MG63 (cell line): ENCODE measurements at regions not wholly inside any gene's neighbourhood (a gene's known extent, or its start where the extent isn't known, plus 50 kb on each side); places are given as distances from the start of the nearest gene placed in this dataset.
A peak's percentile ranks its signal among the peaks of the same experiment; 100 is the strongest.

Experiments
- DNase-seq: peaks from one replicate; pipeline ENCODE4 v3.0.0-alpha.2; 2020
- H3K27me3 ChIP-seq: fragments of 250-450 bp; sonication (Bioruptor Pico); 2 replicates; pipeline ENCODE4 v1.5.1; 2020; ENCODE audit warnings: mild to moderate bottlenecking, moderate library complexity
- H3K36me3 ChIP-seq: fragments of 250-450 bp; sonication (Bioruptor Pico); 2 replicates; pipeline ENCODE4 v1.5.1; 2020; ENCODE audit warnings: mild to moderate bottlenecking, moderate library complexity
- H3K4me3 ChIP-seq: fragments of 250-450 bp; sonication (Bioruptor Pico); 2 replicates; pipeline ENCODE4 v1.5.1; 2020; ENCODE audit warnings: mild to moderate bottlenecking, moderate library complexity
- H3K9me3 ChIP-seq: fragments of 250-450 bp; sonication (Bioruptor Pico); 2 replicates; pipeline ENCODE4 v1.5.1; 2020; ENCODE audit warnings: mild to moderate bottlenecking, moderate library complexity

GRCh38 chr11:76721755-76722677 lies 51.5 kb upstream of the LRRC32 start:
- DNase-seq: peak; percentile 71
- no peaks in the 10 kb centered on the region for H3K9me3 ChIP-seq
- H3K36me3 ChIP-seq: no peaks in the 10 kb centered on the region
- H3K4me3 ChIP-seq: no peak overlapping the region
- H3K27me3 ChIP-seq: peaks cover 6% of the 10 kb centered on the region; the same call in 1 of the 2 replicates

- Histone ChIP-seq H3K4me3 (no peak overlapping the region), H3K27me3 (peaks cover 11% of the 10 kb centered on the region; the same call in 1 of the 2 replicates), H3K36me3 (no peaks in the 10 kb centered on the region), H3K9me3 (no peaks in the 10 kb centered on the region)
- DNase-seq: no peak
Measured at GRCh38 chr11:76723142-76723541, 52.6 kb upstream of the LRRC32 start.

DNA sequence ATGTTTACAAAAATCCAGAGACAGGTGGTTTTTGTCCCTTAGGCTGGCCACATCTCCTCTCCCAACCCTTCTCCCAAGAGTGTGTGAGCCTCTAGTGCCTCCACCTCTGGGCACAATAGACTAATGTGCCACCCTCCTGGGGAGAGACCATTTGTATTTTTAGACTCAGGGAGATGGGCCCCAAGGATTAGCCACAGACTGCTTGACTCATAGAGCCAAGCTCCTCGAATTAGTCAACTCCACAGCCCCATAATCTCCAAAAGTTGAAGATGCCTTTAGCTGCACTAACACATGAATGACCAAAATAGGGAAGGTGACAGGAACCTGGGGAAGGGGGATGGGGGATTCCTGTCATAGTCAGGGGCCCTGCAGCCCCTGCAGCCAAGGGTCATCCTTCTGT lies 53.0 kb upstream of the LRRC32 start:
- no peak for DNase-seq
- peaks cover 11% of the 10 kb centered on the region; the same call in 1 of the 2 replicates for H3K27me3 ChIP-seq

DNA sequence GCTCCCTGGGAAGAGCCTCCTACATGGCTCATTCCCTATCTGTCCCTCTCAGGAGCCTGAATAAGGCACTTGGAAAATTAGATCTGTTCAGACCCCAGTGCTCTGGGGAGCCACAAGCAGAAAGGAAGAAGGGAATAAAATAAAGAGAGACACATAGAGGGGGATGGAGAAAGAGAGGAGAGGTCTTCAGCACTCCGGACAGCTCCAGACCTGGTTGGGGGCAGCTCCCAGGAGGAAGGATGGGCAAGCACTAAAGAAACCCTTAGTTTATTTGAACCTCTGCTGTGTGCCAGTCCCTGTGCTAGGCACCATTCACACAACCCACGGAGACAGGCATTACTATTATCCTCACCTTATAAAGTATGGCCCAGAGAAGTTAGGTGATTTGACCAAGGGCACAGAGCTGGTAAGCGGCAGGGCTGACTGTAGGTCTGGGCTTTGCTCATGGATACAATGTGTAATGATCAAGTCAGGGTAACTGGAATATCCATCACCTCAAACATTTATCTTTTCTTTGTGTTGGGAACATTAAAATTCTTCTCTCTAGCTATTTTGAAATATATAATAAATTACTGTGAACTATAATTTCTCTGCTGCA lies 53.7 kb upstream of the LRRC32 start:
- Histone ChIP-seq H3K9me3 (no peaks in the 10 kb centered on the region), H3K27me3 (peaks cover 11% of the 10 kb centered on the region; the same call in 1 of the 2 replicates), H3K36me3 (no peaks in the 10 kb centered on the region), H3K4me3 (no peak overlapping the region)
- no peak for DNase-seq

More for the DNA sequence above, 53.0 kb upstream of the LRRC32 start:
- Histone ChIP-seq H3K4me3 (no peak overlapping the region), H3K36me3 (no peaks in the 10 kb centered on the region), H3K9me3 (no peaks in the 10 kb centered on the region)

DNA sequence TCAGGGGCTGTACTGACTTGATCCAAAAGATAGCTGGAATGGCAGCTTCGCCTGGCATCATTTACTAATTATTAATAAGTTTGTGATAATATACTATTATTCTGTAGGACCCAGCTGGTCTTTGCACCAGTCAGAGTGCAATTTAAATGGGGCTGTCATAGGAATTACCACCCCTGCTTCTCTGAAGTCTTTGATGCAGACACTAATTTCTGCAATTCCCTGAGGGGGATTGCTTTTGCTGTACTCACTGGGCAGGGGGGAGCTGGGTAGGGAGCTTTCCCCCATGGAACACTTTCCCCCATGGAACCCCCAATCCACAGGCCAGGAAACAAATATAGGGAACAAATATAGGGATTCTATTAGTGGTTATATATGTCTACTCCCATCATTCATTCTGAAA lies 54.9 kb upstream of the TSKU start:
- peaks cover 11% of the 10 kb centered on the region; the same call in 1 of the 2 replicates for H3K27me3 ChIP-seq
- DNase-seq: no peak
- H3K36me3 ChIP-seq: no peaks in the 10 kb centered on the region
- H3K9me3 ChIP-seq: no peaks in the 10 kb centered on the region
- no peak overlapping the region for H3K4me3 ChIP-seq

DNA sequence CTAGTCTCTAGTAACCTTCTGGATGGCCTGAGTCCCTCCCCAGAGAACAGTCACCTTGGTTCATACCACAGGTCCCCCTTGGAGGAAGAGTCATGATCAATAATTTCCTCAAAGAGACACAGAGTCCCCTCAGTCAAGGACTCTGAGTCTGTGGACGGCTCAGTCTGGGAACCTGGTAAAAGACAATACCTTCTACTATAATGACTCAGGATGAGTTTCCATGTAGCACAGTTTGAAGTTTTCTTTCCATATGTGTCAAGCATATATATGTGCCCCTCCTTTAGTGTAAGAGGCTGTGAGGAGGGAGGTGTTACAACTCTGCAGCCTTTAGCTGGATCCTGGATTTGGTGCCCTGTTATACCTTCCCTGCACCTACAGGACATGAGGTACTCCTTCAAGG lies 54.4 kb upstream of the TSKU start:
- Histone ChIP-seq H3K36me3 (no peaks in the 10 kb centered on the region), H3K4me3 (no peak overlapping the region), H3K9me3 (no peaks in the 10 kb centered on the region), H3K27me3 (peaks cover 11% of the 10 kb centered on the region; the same call in 1 of the 2 replicates)
- DNase-seq: no peak

GRCh38 chr11:76729214-76729613 lies 53.9 kb upstream of the TSKU start:
- Histone ChIP-seq H3K36me3 (no peaks in the 10 kb centered on the region), H3K9me3 (no peaks in the 10 kb centered on the region), H3K4me3 (no peak overlapping the region), H3K27me3 (peaks cover 8% of the 10 kb centered on the region; the same call in 1 of the 2 replicates)
- DNase-seq: no peak

- Histone ChIP-seq H3K27me3 (peaks cover 8% of the 10 kb centered on the region; the same call in 1 of the 2 replicates), H3K4me3 (no peak overlapping the region), H3K36me3 (no peaks in the 10 kb centered on the region), H3K9me3 (no peaks in the 10 kb centered on the region)
- DNase-seq: no peak
Measured at GRCh38 chr11:76730887-76731565, 52.1 kb upstream of the TSKU start.

GRCh38 chr11:76732643-76733042 lies 50.5 kb upstream of the TSKU start:
- Histone ChIP-seq H3K36me3 (no peaks in the 10 kb centered on the region), H3K4me3 (no peak overlapping the region), H3K9me3 (no peaks in the 10 kb centered on the region), H3K27me3 (peaks cover 4% of the 10 kb centered on the region; the same call in 1 of the 2 replicates)
- no peak for DNase-seq
